ENCODE measurements at regions not wholly inside any gene's neighbourhood (a gene's known extent, or its start where the extent isn't known, plus 50 kb on each side); places are given as distances from the start of the nearest gene placed in this dataset.

GRCh38 chr4:133929531-133930239, 271.9 kb downstream of the PABPC4L start:
- no peak for TF ChIP-seq EP300 (IDR thresholded peaks at IDR 0.05)
- TF ChIP-seq CTCF (IDR thresholded peaks at IDR 0.05), result no peak
- no peak for TF ChIP-seq POLR2A (IDR thresholded peaks at IDR 0.05)
- H3K4me1 ChIP-seq, result no peaks in the 10 kb centered on the region
- H3K36me3 ChIP-seq, result no peaks in the 10 kb centered on the region
- no peak overlapping the region for H3K27ac ChIP-seq
- no peak for DNase-seq (ENCODE audit: low spot score in 2 of 2)
- no peaks in the 10 kb centered on the region for H3K27me3 ChIP-seq
- no peak overlapping the region for H3K4me3 ChIP-seq
- no peaks in the 10 kb centered on the region for H3K9me3 ChIP-seq
- WGBS, 2 donors, result 89 to 100% methylated on average over 1 of the region's 1 CpG

GRCh38 chr4:133921280-133922195, 280.1 kb downstream of the PABPC4L start:
- 88 to 89% methylated on average over 8 of the region's 8 CpGs for WGBS, 2 donors
- TF ChIP-seq POLR2A (IDR thresholded peaks at IDR 0.05) (no peak), CTCF (IDR thresholded peaks at IDR 0.05) (no peak), EP300 (IDR thresholded peaks at IDR 0.05) (no peak)

GRCh38 chr4:133920236-133920635, 281.4 kb downstream of the PABPC4L start:
- no peak overlapping the region for H3K27ac ChIP-seq
- no peak for DNase-seq (ENCODE audit: low spot score in 2 of 2)
- H3K27me3 ChIP-seq, result no peaks in the 10 kb centered on the region
- WGBS, 2 donors, result 80 to 89% methylated on average over 2 of the region's 2 CpGs
- no peak for TF ChIP-seq CTCF (IDR thresholded peaks at IDR 0.05)
- no peak for TF ChIP-seq EP300 (IDR thresholded peaks at IDR 0.05)
- no peak for TF ChIP-seq POLR2A (IDR thresholded peaks at IDR 0.05)
- H3K4me1 ChIP-seq, result no peaks in the 10 kb centered on the region
- no peaks in the 10 kb centered on the region for H3K9me3 ChIP-seq
- no peaks in the 10 kb centered on the region for H3K36me3 ChIP-seq
- no peak overlapping the region for H3K4me3 ChIP-seq

More at GRCh38 chr4:133921280-133922195, 280.1 kb downstream of the PABPC4L start:
- no peak for DNase-seq (ENCODE audit: low spot score in 2 of 2)
- no peaks in the 10 kb centered on the region for H3K27me3 ChIP-seq
- no peaks in the 10 kb centered on the region for H3K9me3 ChIP-seq
- H3K36me3 ChIP-seq, result no peaks in the 10 kb centered on the region
- no peaks in the 10 kb centered on the region for H3K4me1 ChIP-seq
- H3K4me3 ChIP-seq, result no peak overlapping the region
- H3K27ac ChIP-seq, result no peak overlapping the region

GRCh38 chr4:133910165-133910564, 291.4 kb downstream of the PABPC4L start:
- H3K36me3 ChIP-seq, result no peaks in the 10 kb centered on the region
- no peaks in the 10 kb centered on the region for H3K4me1 ChIP-seq
- 78% methylated on average over 3 of the region's 3 CpGs for WGBS, 2 donors
- H3K27ac ChIP-seq, result no peak overlapping the region
- TF ChIP-seq EP300 (IDR thresholded peaks at IDR 0.05), result no peak
- TF ChIP-seq CTCF (IDR thresholded peaks at IDR 0.05), result no peak
- no peak for TF ChIP-seq POLR2A (IDR thresholded peaks at IDR 0.05)
- H3K27me3 ChIP-seq, result no peaks in the 10 kb centered on the region
- peaks cover 0 to 14% (median 2%) of the 10 kb centered on the region in 4 donors for H3K9me3 ChIP-seq
- H3K4me3 ChIP-seq, result no peak overlapping the region
- no peak for DNase-seq (ENCODE audit: low spot score in 2 of 2)

- Histone ChIP-seq H3K36me3 (no peaks in the 10 kb centered on the region), H3K27me3 (no peaks in the 10 kb centered on the region), H3K9me3 (peaks cover 0 to 5% (median 0%) of the 10 kb centered on the region in 4 donors), H3K4me1 (no peaks in the 10 kb centered on the region), H3K27ac (no peak overlapping the region), H3K4me3 (no peak overlapping the region)
- no peak for TF ChIP-seq POLR2A (IDR thresholded peaks at IDR 0.05)
- TF ChIP-seq CTCF (IDR thresholded peaks at IDR 0.05), result no peak
- no peak for TF ChIP-seq EP300 (IDR thresholded peaks at IDR 0.05)
- DNase-seq (ENCODE audit: low spot score in 2 of 2), result no peak
Measured at GRCh38 chr4:133903029-133903428, 298.6 kb downstream of the PABPC4L start.

Measured in tibial nerve (tissue), 4 donors.